Transverse colon (tissue), 4 donors: ENCODE measurements at regions not wholly inside any gene's neighbourhood (a gene's known extent, or its start where the extent isn't known, plus 50 kb on each side); places are given as distances from the start of the nearest gene placed in this dataset.

Experiments
- DNase-seq: peaks from one replicate; pipeline ENCODE4 v3.0.0-alpha.2; 2019
- H3K27ac ChIP-seq, 4 donors: fragments of 200-600 bp; sonication (generic); 2 replicates each; pipeline ENCODE4 v1.5.1; 2016 to 2018; ENCODE audit warnings: inconsistent platforms in 4 of 4
- H3K27me3 ChIP-seq: fragments of 200-600 bp; sonication (generic); 2 replicates; pipeline ENCODE4 v1.5.1; 2017; ENCODE audit warnings: inconsistent platforms
- H3K36me3 ChIP-seq, 4 donors: fragments of 200-600 bp; sonication (generic); 2 replicates each; pipeline ENCODE4 v1.5.1; 2017 to 2019; ENCODE audit warnings: inconsistent platforms in 4 of 4
- H3K4me1 ChIP-seq, 4 donors: fragments of 200-600 bp; sonication (generic); 2 replicates each; pipeline ENCODE4 v1.5.1; 2017 to 2020; ENCODE audit warnings: inconsistent platforms in 4 of 4
- H3K4me3 ChIP-seq, 4 donors: fragments of 200-600 bp; sonication (generic); 1 replicate in 1 of 4; 2 replicates in 3 of 4; pipeline versions ENCODE4 v1.5.1 to v1.6.1; 2017 to 2019; ENCODE audit warnings: inconsistent platforms in 4 of 4
- H3K9me3 ChIP-seq, 2 donors: fragments of 200-600 bp; sonication (generic); 2 replicates each; pipeline ENCODE4 v1.5.1; 2017 to 2019; ENCODE audit warnings: inconsistent platforms in 2 of 2
- CTCF ChIP-seq, 5 experiments: fragments of 200-600 bp in 3 of 5; fragments of 450-650 bp in 2 of 5; sonication (generic) in 3 of 5; IDR thresholded peaks; 1 replicate in 2 of 5; 2 replicates in 3 of 5; pipeline ENCODE4 v1.5.1; 2016 to 2017; ENCODE audit warnings: antibody characterized with exemption in 5 of 5, inconsistent platforms in 3 of 5, mild to moderate bottlenecking in 2 of 5, moderate library complexity in 1 of 5
- EP300 ChIP-seq: sonication (generic); formaldehyde crosslinking; IDR thresholded peaks from one replicate; pipeline ENCODE4 v1.6.1; 2017; ENCODE audit warnings: antibody characterized with exemption, low read depth
- POLR2A ChIP-seq: fragments of 450-650 bp; IDR thresholded peaks from one replicate; pipeline ENCODE4 v1.6.1; 2016; ENCODE audit warnings: antibody characterized with exemption, mild to moderate bottlenecking, moderate library complexity
- POLR2AphosphoS5 ChIP-seq, 3 donors: sonication (generic); formaldehyde crosslinking; IDR thresholded peaks; one replicate each; pipeline ENCODE4 v1.6.1; 2016; ENCODE audit warnings: antibody characterized with exemption in 3 of 3
- WGBS, 2 donors: methylation state at CpG; one replicate each; pipeline ENCODE4 v1.1.5; 2018; ENCODE audit warnings: low coverage in 1 of 2; 5-methylcytosine and 5-hydroxymethylcytosine counted together
- in situ Hi-C, 4 donors: fragments of 200-750 bp; cut with MboI; loops; one replicate each; pipeline versions ENCODE4 v1.15.0 to v1.15.1; 2017; ENCODE audit warnings: low sequenced_read_pairs in 3 of 4, low pct_ligation_motif_present in 1 of 4, low pct_unique_long_range_greater_than_20kb in 1 of 4
- intact Hi-C: fragments of 100-400 bp; cut with DNase I; formaldehyde crosslinking; loops from one replicate; pipeline ENCODE4 v1.15.1; 2023; ENCODE audit warnings: low total_unique reads

DNA sequence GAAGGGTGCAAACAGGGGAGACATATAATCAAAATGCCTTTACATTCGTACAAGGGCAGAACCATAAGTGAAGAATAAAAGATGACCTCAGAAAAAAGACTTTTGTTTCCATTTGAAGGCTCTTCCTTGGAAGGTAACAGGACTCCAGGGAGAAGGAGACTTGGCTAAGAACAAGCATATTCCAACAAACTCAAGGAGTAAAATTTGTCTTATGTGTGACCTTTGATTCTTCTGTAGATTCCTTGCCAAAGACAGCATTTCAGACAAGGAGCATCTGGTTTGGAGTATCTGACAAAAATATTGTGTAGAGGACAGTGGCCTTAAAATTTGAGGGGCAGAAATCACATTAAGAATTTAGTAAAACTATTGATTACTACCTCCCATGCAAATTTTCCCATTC lies 991.9 kb downstream of the FLRT2 start:
- no peak for DNase-seq
- Histone ChIP-seq H3K27ac (no peak overlapping the region), H3K27me3 (no peaks in the 10 kb centered on the region), H3K9me3 (no peaks in the 10 kb centered on the region), H3K4me3 (no peak overlapping the region), H3K4me1 (no peaks in the 10 kb centered on the region), H3K36me3 (no peaks in the 10 kb centered on the region)
- in situ Hi-C loops = no loop called here
- WGBS, 2 donors = 55 to 67% methylated on average over 1 of the region's 1 CpG
- intact Hi-C loops = no loop called here
- TF ChIP-seq POLR2AphosphoS5 (IDR thresholded peaks at IDR 0.05) = no peak
- TF ChIP-seq EP300 = no peak
- TF ChIP-seq POLR2A = no peak
- TF ChIP-seq CTCF (IDR thresholded peaks at IDR 0.05) = no peak

DNA sequence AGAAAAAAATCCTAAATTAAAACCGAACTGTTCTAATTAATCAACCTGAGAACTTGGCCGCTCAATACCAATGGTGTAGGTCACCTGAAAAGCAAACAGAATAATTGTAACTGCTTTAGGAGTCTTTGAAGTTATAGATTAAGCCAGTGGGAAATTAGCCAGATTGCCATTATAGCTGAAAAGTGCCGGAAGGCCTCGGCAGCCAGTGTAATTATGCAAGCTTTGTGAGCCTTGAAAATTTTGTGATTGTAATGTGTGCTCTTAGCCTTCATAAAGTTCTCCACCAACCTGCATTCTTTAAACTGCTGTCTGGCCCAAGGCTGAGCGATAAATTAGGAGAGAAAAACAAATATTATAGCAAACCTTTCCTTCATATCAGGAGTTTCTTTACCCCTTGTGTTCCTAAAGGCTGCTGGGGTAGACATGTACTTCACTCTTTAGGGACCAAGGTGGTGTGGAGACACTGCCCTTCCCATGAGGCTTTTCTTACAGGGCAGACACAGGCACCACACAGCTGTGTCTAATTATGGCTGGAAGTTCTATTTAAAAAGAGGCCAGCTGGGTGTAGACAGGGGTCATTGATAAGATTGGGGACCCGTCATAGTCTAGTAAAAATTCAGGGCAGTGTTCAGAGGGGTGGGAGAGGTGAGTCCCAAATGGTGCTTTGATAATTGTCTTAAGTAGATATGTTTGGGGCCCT lies 991.2 kb downstream of the FLRT2 start:
- no peak for DNase-seq
- intact Hi-C loops (no loop called here), in situ Hi-C loops (no loop called here)
- Histone ChIP-seq H3K36me3 (no peaks in the 10 kb centered on the region), H3K4me1 (no peaks in the 10 kb centered on the region), H3K27ac (no peak overlapping the region), H3K27me3 (no peaks in the 10 kb centered on the region), H3K4me3 (no peak overlapping the region), H3K9me3 (no peaks in the 10 kb centered on the region)
- WGBS, 2 donors = 56 to 61% methylated on average over 4 to 6 of the region's 6 CpGs
- TF ChIP-seq POLR2A = no peak
- no peak for TF ChIP-seq EP300
- TF ChIP-seq POLR2AphosphoS5 (IDR thresholded peaks at IDR 0.05) = no peak
- TF ChIP-seq CTCF (IDR thresholded peaks at IDR 0.05) = no peak

DNA sequence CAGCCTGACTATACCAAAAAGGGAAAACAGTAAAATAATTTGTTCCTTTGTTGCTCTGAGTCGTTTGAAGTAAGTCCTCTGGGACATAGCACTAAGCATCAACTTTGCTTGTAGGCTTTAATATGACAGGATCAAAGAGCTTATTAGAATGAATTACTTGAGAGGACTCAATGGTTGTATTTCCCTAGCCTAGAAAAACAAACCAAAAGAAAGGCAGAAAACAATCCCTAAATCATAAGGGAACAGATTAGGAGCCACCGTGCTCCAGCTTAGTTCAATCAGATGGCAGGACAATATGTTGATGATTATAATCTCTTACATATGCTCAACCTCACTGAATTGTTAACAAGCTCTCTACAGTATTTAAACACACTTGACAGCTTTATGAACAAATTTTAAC lies 988.4 kb downstream of the FLRT2 start:
- 22 to 52% methylated on average over 2 of the region's 2 CpGs for WGBS, 2 donors
- TF ChIP-seq EP300 (no peak), POLR2A (no peak), POLR2AphosphoS5 (IDR thresholded peaks at IDR 0.05) (no peak), CTCF (IDR thresholded peaks at IDR 0.05) (no peak)
- H3K4me1 ChIP-seq = no peaks in the 10 kb centered on the region

DNA sequence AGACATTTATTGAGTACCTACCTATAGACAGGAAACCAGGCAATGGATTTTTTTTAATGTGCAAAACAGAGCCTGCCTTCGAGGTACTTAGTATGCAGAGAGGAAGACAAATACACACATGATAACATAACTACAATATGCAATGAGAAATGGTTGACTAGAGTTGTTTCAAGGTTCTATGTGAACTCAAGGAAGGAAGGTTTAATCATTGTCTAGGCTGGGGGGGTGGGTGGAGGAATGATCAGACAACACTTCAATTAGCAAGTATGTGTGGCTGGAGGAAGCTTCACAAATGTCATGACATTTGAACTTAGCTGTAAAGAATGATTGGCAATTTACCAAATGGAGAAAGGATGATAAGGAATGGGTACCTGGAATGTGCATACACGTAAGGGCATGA lies 985.3 kb downstream of the FLRT2 start:
- TF ChIP-seq POLR2A = no peak
- TF ChIP-seq POLR2AphosphoS5 (IDR thresholded peaks at IDR 0.05) = no peak
- TF ChIP-seq CTCF (IDR thresholded peaks at IDR 0.05) = no peak
- TF ChIP-seq EP300 = no peak
- in situ Hi-C loops = no loop called here
- no peaks in the 10 kb centered on the region for H3K27me3 ChIP-seq
- WGBS, 2 donors = 52 to 59% methylated on average over 2 of the region's 2 CpGs
- H3K4me1 ChIP-seq = no peaks in the 10 kb centered on the region
- no peak overlapping the region for H3K4me3 ChIP-seq
- H3K9me3 ChIP-seq = no peaks in the 10 kb centered on the region
- DNase-seq = no peak
- no peak overlapping the region for H3K27ac ChIP-seq
- intact Hi-C loops = no loop called here
- H3K36me3 ChIP-seq = no peaks in the 10 kb centered on the region

More for the DNA sequence above, 988.4 kb downstream of the FLRT2 start:
- no peak overlapping the region for H3K4me3 ChIP-seq
- no peak for DNase-seq
- no peaks in the 10 kb centered on the region for H3K27me3 ChIP-seq
- no peak overlapping the region for H3K27ac ChIP-seq
- in situ Hi-C loops = no loop called here
- H3K36me3 ChIP-seq = no peaks in the 10 kb centered on the region
- H3K9me3 ChIP-seq = no peaks in the 10 kb centered on the region
- intact Hi-C loops = no loop called here
